HG03558 (cell line): ENCODE measurements at regions not wholly inside any gene's neighbourhood (a gene's known extent, or its start where the extent isn't known, plus 50 kb on each side); places are given as distances from the start of the nearest gene placed in this dataset.

Experiments
- ATAC-seq: cut with Tn5 transposase; IDR thresholded peaks from one replicate; pipeline ENCODE4 v1.9.1; 2021; ENCODE audit warnings: moderate number of reproducible peaks; ENCODE audit not compliant: unreplicated experiment; ENCODE audit errors: extremely low read depth

GRCh38 chr20:39349240-39349639, 387.1 kb downstream of the DHX35 start:
- no peak for ATAC-seq

GRCh38 chr20:39347626-39348025, 385.5 kb downstream of the DHX35 start:
- no peak for ATAC-seq

- ATAC-seq = no peak
Observed at GRCh38 chr20:39342463-39342862, 380.3 kb downstream of the DHX35 start.

GRCh38 chr20:39338469-39339376, 376.6 kb downstream of the DHX35 start:
- peak; percentile 83 for ATAC-seq

GRCh38 chr20:39333211-39333610, 371.1 kb downstream of the DHX35 start:
- ATAC-seq = no peak

- ATAC-seq = no peak
Observed at GRCh38 chr20:39328347-39328746, 366.2 kb downstream of the DHX35 start.

- no peak for ATAC-seq
Observed at GRCh38 chr20:39326050-39326449, 363.9 kb downstream of the DHX35 start.

GRCh38 chr20:39318911-39319310, 356.8 kb downstream of the DHX35 start:
- ATAC-seq = no peak

- ATAC-seq = no peak
Observed at GRCh38 chr20:39312676-39313075, 350.5 kb downstream of the DHX35 start.

GRCh38 chr20:39311851-39312506, 349.8 kb downstream of the DHX35 start:
- ATAC-seq = no peak

GRCh38 chr20:39310363-39310995, 348.3 kb downstream of the DHX35 start:
- no peak for ATAC-seq

GRCh38 chr20:39309458-39309857, 347.3 kb downstream of the DHX35 start:
- ATAC-seq = no peak

- ATAC-seq = no peak
Observed at GRCh38 chr20:39302312-39302711, 340.2 kb downstream of the DHX35 start.

GRCh38 chr20:39299783-39300182, 337.6 kb downstream of the DHX35 start:
- ATAC-seq = no peak

GRCh38 chr20:39298571-39299506, 336.7 kb downstream of the DHX35 start:
- ATAC-seq = no peak

GRCh38 chr20:39298121-39298520, 336.0 kb downstream of the DHX35 start:
- ATAC-seq = no peak

- no peak for ATAC-seq
Observed at GRCh38 chr20:39295301-39295700, 333.2 kb downstream of the DHX35 start.

GRCh38 chr20:39294137-39294725, 332.1 kb downstream of the DHX35 start:
- no peak for ATAC-seq

GRCh38 chr20:39292193-39292736, 330.1 kb downstream of the DHX35 start:
- ATAC-seq = no peak
